Adrenal gland (tissue), 9 donors: ENCODE measurements at regions not wholly inside any gene's neighbourhood (a gene's known extent, or its start where the extent isn't known, plus 50 kb on each side); places are given as distances from the start of the nearest gene placed in this dataset.

Experiments
- DNase-seq, 7 donors: peaks; one replicate each; pipeline ENCODE4 v3.0.0-alpha.2; 2019 to 2020
- H3K27ac ChIP-seq, 5 donors: fragments of 200-600 bp; sonication (generic) in 4 of 5; 1 replicate in 3 of 5; 2 replicates in 2 of 5; pipeline versions ENCODE4 v1.5.1 to v1.8.0; 2016 to 2020; ENCODE audit warnings: mild to moderate bottlenecking in 1 of 5
- H3K27me3 ChIP-seq: fragments of 200-600 bp; 2 replicates; pipeline ENCODE4 v1.8.0; 2021
- H3K36me3 ChIP-seq, 2 donors: fragments of 200-600 bp; replicated peaks in 1 of 2; 1 replicate in 1 of 2; 2 replicates in 1 of 2; pipeline versions ENCODE4 v1.5.1 to v1.8.0; 2018 to 2022
- H3K4me1 ChIP-seq, 2 donors: fragments of 200-600 bp; replicated peaks in 1 of 2; 1 replicate in 1 of 2; 2 replicates in 1 of 2; pipeline versions ENCODE4 v1.5.1 to v1.8.0; 2018 to 2021
- H3K4me3 ChIP-seq, 4 donors: fragments of 200-600 bp; sonication (generic) in 3 of 4; one replicate each; pipeline ENCODE4 v1.5.1; 2016 to 2018
- H3K9me3 ChIP-seq, 3 donors: fragments of 200-600 bp; sonication (generic) in 1 of 3; replicated peaks in 1 of 3; 1 replicate in 2 of 3; 2 replicates in 1 of 3; pipeline versions ENCODE4 v1.5.1 to v1.8.0; 2016 to 2021
- POLR2A ChIP-seq, 2 donors: fragments of 450-650 bp; IDR thresholded peaks; one replicate each; pipeline ENCODE4 v1.6.1; 2017; ENCODE audit warnings: antibody characterized with exemption in 2 of 2, mild to moderate bottlenecking in 2 of 2, moderate library complexity in 1 of 2
- WGBS, 4 donors: extraction: QIAGEN DNeasy Blood & Tissue Kit in 2 of 4; methylation state at CpG; one replicate each; pipeline versions ENCODE4 v1.1.5 to v1.1.7; 2013 to 2017; 5-methylcytosine and 5-hydroxymethylcytosine counted together
- intact Hi-C, 2 donors: fragments of 100-400 bp; cut with DNase I; formaldehyde crosslinking; loops; one replicate each; pipeline versions ENCODE4 v1.14.1 to v1.15.0; 2022 to 2023
- TF ChIP-seq, protein P1 (sequence below), 6 experiments: fragments of 450-650 bp in 4 of 6; fragments of 200-600 bp in 2 of 6; sonication (generic) in 1 of 6; IDR thresholded peaks; 1 replicate in 5 of 6; 2 replicates in 1 of 6; pipeline versions ENCODE4 v1.5.1 to v1.8.0; 2016 to 2021; ENCODE audit warnings: antibody characterized with exemption in 6 of 6, mild to moderate bottlenecking in 2 of 6, moderate library complexity in 1 of 6
- donor health status: healthy with polysubstance abuse.
- donor health status: Bipolar disorder and iron deficiency.
- donor health status: DM: yes; HTN: yes; CAD: no.
- donor health status: DM: no; HTN: no; CAD: no.
- donor health status: DM: no; HTN: no; CAD: no.

DNA sequence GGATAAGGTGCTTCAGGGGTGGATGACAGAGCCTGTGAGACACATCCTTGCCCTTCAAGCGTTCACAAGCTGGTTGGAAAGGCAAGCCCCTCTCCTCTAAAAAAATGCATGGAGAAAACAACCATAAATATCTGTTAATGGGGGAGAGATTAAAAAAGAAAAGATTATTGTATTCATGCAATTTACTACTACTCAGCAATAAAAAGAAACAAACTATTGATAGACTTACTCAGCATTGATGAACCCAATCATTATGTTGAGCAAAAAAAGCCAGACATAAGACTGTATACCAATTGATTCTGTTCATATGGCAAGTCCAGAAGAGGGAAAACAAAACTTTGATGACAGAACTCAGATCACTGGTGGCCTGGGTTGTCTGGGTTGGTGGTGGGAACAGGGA lies 138.7 kb upstream of the IRF2BP2 start:
- H3K4me3 ChIP-seq, result no peak overlapping the region
- H3K27ac ChIP-seq, result no peak overlapping the region
- no peaks in the 10 kb centered on the region for H3K9me3 ChIP-seq
- WGBS, 4 donors, result 83 to 97% (median 92%) methylated on average over 1 of the region's 1 CpG
- H3K36me3 ChIP-seq, result no peaks in the 10 kb centered on the region
- no peak for DNase-seq
- no peaks in the 10 kb centered on the region for H3K27me3 ChIP-seq
- no peak for TF ChIP-seq POLR2A (IDR thresholded peaks at IDR 0.05)
- TF ChIP-seq, protein P1, sequence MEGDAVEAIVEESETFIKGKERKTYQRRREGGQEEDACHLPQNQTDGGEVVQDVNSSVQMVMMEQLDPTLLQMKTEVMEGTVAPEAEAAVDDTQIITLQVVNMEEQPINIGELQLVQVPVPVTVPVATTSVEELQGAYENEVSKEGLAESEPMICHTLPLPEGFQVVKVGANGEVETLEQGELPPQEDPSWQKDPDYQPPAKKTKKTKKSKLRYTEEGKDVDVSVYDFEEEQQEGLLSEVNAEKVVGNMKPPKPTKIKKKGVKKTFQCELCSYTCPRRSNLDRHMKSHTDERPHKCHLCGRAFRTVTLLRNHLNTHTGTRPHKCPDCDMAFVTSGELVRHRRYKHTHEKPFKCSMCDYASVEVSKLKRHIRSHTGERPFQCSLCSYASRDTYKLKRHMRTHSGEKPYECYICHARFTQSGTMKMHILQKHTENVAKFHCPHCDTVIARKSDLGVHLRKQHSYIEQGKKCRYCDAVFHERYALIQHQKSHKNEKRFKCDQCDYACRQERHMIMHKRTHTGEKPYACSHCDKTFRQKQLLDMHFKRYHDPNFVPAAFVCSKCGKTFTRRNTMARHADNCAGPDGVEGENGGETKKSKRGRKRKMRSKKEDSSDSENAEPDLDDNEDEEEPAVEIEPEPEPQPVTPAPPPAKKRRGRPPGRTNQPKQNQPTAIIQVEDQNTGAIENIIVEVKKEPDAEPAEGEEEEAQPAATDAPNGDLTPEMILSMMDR (IDR thresholded peaks at IDR 0.05), result no peak
- H3K4me1 ChIP-seq, result peaks cover 0 to 5% of the 10 kb centered on the region in 2 donors
- intact Hi-C loops, result no loop called here

DNA sequence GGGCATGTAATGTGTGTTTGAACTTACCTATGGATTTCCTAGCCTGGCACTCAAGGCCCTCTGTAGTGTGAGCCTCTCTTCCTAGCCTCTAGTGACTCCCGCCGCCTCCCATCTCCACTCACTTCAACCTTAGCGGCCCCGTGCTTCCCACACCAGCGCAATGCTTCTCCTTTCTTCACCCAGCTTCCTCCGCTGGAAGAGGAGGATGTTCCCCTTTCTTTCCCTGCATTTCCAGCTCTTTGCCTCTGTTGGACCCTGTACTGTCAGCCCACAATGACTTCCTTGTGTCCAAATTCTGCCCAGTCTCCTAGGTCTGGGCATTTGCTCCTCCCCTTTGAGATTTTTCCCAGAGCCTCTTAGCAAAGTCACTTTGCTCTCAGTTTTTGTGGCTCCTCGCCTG lies 138.1 kb upstream of the IRF2BP2 start:
- H3K9me3 ChIP-seq, result no peaks in the 10 kb centered on the region
- WGBS, 4 donors, result 71 to 98% (median 78%) methylated on average over 7 of the region's 7 CpGs
- DNase-seq, result no peak
- H3K36me3 ChIP-seq, result no peaks in the 10 kb centered on the region
- TF ChIP-seq, protein P1 (IDR thresholded peaks at IDR 0.05), result no peak
- no peak for TF ChIP-seq POLR2A (IDR thresholded peaks at IDR 0.05)
- no peak overlapping the region for H3K27ac ChIP-seq
- no peak overlapping the region for H3K4me3 ChIP-seq
- intact Hi-C loops, result no loop called here
- peaks cover 0 to 5% of the 10 kb centered on the region in 2 donors for H3K4me1 ChIP-seq
- H3K27me3 ChIP-seq, result no peaks in the 10 kb centered on the region

DNA sequence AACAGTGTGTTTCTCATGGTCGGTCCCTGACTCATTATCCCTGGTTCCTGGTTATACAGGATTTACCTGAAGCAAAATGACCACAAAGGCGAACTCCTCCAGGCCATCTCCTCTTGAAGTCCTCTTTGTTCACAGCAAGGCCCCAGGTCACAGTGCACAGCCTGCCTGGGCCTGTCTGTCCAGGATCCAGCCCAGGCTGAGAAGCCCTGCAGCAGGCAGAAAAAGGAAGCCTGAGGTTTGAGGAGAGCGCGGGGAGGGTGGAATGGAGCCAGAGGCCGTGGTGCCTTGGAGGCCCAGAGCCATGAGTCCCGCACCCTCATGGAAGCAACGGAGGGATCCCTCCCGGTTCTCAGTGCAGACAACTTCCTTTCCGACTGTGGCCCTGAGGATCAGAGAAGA lies 136.8 kb upstream of the IRF2BP2 start:
- H3K4me3 ChIP-seq, result no peak overlapping the region
- no peaks in the 10 kb centered on the region for H3K27me3 ChIP-seq
- intact Hi-C loops, result no loop called here
- H3K4me1 ChIP-seq, result peaks cover 0 to 5% of the 10 kb centered on the region in 2 donors
- no peak overlapping the region for H3K27ac ChIP-seq
- TF ChIP-seq POLR2A (IDR thresholded peaks at IDR 0.05), result no peak
- TF ChIP-seq, protein P1 (IDR thresholded peaks at IDR 0.05), result no peak
- DNase-seq, result no peak
- 82 to 90% (median 85%) methylated on average over 9 of the region's 9 CpGs for WGBS, 4 donors
- no peaks in the 10 kb centered on the region for H3K36me3 ChIP-seq
- no peaks in the 10 kb centered on the region for H3K9me3 ChIP-seq

DNA sequence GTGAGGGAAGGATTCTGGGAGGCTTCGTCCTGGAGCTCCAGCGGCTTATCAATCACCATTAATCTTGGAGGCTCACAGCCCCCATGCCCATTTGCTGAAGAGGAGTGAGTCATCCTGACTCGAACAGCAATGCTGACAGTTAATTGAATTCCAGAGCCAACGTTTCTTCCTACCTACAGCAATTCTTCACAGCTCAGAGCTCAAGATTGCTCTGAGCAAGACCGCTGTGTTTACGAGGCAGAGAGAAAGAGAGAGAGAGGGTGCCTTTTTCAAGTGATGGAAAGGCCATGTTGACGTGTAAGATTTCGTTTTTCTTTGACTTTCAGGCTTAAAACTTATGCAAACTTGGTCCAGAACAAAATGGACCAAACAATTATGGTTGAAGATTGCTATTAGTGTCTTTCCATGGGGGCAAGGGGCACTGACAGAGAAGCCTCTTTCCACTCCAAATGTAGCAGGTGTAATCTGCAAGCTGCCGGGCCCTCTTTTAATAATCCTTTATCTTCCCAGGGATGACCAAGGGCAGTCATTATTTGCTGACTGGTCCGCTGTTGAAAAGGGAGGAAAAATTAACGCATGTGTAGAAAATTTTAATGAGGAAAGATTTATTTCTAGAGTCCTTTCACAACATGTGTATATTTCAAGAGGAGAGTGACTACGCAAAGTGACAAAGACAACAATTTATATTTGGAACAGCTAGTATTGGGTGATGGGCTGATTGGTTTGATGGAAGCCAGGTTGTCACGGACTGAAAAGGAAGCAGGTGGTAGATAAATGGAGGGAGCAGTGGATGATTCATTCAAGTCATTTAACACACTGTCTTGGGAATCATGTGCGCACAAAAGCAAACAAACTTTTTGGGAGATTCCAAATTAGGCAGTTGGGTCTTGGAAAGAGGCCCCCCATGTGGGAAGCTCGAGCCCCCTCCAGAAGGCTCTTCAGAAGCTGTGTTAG lies 136.1 kb upstream of the IRF2BP2 start:
- intact Hi-C loops, result no loop called here
- DNase-seq, result peak in 2 of 7 donors; percentile 27 to 41
- no peak for TF ChIP-seq POLR2A (IDR thresholded peaks at IDR 0.05)
- TF ChIP-seq, protein P1 (IDR thresholded peaks at IDR 0.05), result no peak
- Histone ChIP-seq H3K9me3 (no peaks in the 10 kb centered on the region), H3K27me3 (no peaks in the 10 kb centered on the region), H3K4me3 (no peak overlapping the region), H3K36me3 (no peaks in the 10 kb centered on the region), H3K4me1 (peaks cover 0 to 5% of the 10 kb centered on the region in 2 donors), H3K27ac (no peak overlapping the region)
- 66 to 71% (median 69%) methylated on average over 15 of the region's 15 CpGs for WGBS, 4 donors
